NCI-H1694 (cell line): ENCODE measurements at regions not wholly inside any gene's neighbourhood (a gene's known extent, or its start where the extent isn't known, plus 50 kb on each side); places are given as distances from the start of the nearest gene placed in this dataset.
"Not testable (repeated sequence)": the region's sequence is repeated elsewhere in the genome, so short reads cannot be mapped to it uniquely, and the experiment has no call there.

Experiments
- DNase-seq: peaks from one replicate; lab custom pipeline; 2025; lab: John Stamatoyannopoulos, UW

GRCh38 chr4:45350438-45350837 lies 624.1 kb upstream of the GNPDA2 start:
- DNase-seq = no peak

GRCh38 chr4:45349859-45350258 lies 623.5 kb upstream of the GNPDA2 start:
- DNase-seq = no peak

- peak; percentile 76 for DNase-seq
Measured at GRCh38 chr4:45346816-45347435, 620.6 kb upstream of the GNPDA2 start.

GRCh38 chr4:45345558-45345957 lies 619.2 kb upstream of the GNPDA2 start:
- DNase-seq = no peak

- DNase-seq = no peak
Measured at GRCh38 chr4:45331802-45332201, 605.4 kb upstream of the GNPDA2 start.

GRCh38 chr4:45327544-45327943 lies 601.2 kb upstream of the GNPDA2 start:
- no peak for DNase-seq

GRCh38 chr4:45324455-45325417 lies 598.4 kb upstream of the GNPDA2 start:
- no peak for DNase-seq

- no peak for DNase-seq
Measured at GRCh38 chr4:45323453-45324058, 597.2 kb upstream of the GNPDA2 start.

GRCh38 chr4:45317739-45318138 lies 591.4 kb upstream of the GNPDA2 start:
- DNase-seq = no peak

GRCh38 chr4:45317276-45317675 lies 590.9 kb upstream of the GNPDA2 start:
- DNase-seq = no peak

- no peak for DNase-seq
Measured at GRCh38 chr4:45316257-45316656, 589.9 kb upstream of the GNPDA2 start.

- DNase-seq = no peak
Measured at GRCh38 chr4:45302828-45303227, 576.5 kb upstream of the GNPDA2 start.

- DNase-seq = no peak
Measured at GRCh38 chr4:45294464-45294863, 568.1 kb upstream of the GNPDA2 start.

GRCh38 chr4:45293335-45293734 lies 567.0 kb upstream of the GNPDA2 start:
- no peak for DNase-seq

- DNase-seq = no peak
Measured at GRCh38 chr4:45292844-45293243, 566.5 kb upstream of the GNPDA2 start.

- DNase-seq = no peak
Measured at GRCh38 chr4:45284400-45285085, 558.2 kb upstream of the GNPDA2 start.

- no peak for DNase-seq
Measured at GRCh38 chr4:45283352-45283751, 557.0 kb upstream of the GNPDA2 start.

GRCh38 chr4:45280121-45280520 lies 553.8 kb upstream of the GNPDA2 start:
- DNase-seq = no peak

- DNase-seq = no peak
Measured at GRCh38 chr4:45275862-45276261, 549.5 kb upstream of the GNPDA2 start.

- DNase-seq = not testable (repeated sequence)
Measured at GRCh38 chr4:45248106-45248505, 521.8 kb upstream of the GNPDA2 start.

- DNase-seq = no peak
Measured at GRCh38 chr4:45241976-45242375, 515.6 kb upstream of the GNPDA2 start.

GRCh38 chr4:45229206-45229605 lies 502.9 kb upstream of the GNPDA2 start:
- peak; percentile 8 for DNase-seq
